Neural cell (in vitro differentiated cells): ENCODE measurements at regions not wholly inside any gene's neighbourhood (a gene's known extent, or its start where the extent isn't known, plus 50 kb on each side); places are given as distances from the start of the nearest gene placed in this dataset.

Source experiments
- EP300 ChIP-seq: fragments of 450-650 bp; conservative IDR thresholded peaks from 2 replicates; pipeline ENCODE4 v1.6.1; 2014; ENCODE audit warnings: antibody characterized with exemption, mild to moderate bottlenecking, moderate library complexity; ENCODE audit not compliant: poor library complexity, severe bottlenecking
- EZH2 ChIP-seq: fragments of 200-600, 300-800 bp; shearing (Covaris generic), sonication (generic); IDR thresholded peaks from 2 replicates; pipeline ENCODE4 v1.6.1; 2014; ENCODE audit warnings: antibody characterized with exemption, low read length, borderline replicate concordance, mild to moderate bottlenecking; ENCODE audit not compliant: insufficient read depth, poor library complexity, severe bottlenecking
- MXI1 ChIP-seq: fragments of 450-650 bp; conservative IDR thresholded peaks from 2 replicates; pipeline ENCODE4 v1.6.1; 2014; ENCODE audit warnings: antibody characterized with exemption, mild to moderate bottlenecking; ENCODE audit not compliant: poor library complexity, severe bottlenecking
- POLR2AphosphoS5 ChIP-seq: IDR thresholded peaks from 2 replicates; pipeline ENCODE4 v1.6.1; 2012
- RAD21 ChIP-seq: fragments of 450-650 bp; conservative IDR thresholded peaks from 2 replicates; pipeline ENCODE4 v1.6.1; 2014; ENCODE audit warnings: antibody characterized with exemption, mild to moderate bottlenecking, moderate library complexity
- TAF1 ChIP-seq: IDR thresholded peaks from 2 replicates; pipeline ENCODE4 v1.6.1; 2012; ENCODE audit warnings: low read depth
- TF ChIP-seq, protein P1 (sequence below): fragments of 450-650 bp; IDR thresholded peaks from 2 replicates; pipeline ENCODE4 v1.5.1; 2014; ENCODE audit warnings: antibody characterized with exemption, mild to moderate bottlenecking, moderate library complexity; ENCODE audit not compliant: poor library complexity, severe bottlenecking
- TF ChIP-seq, protein P2 (sequence below): IDR thresholded peaks from 2 replicates; pipeline ENCODE4 v1.6.1; 2012; ENCODE audit warnings: borderline replicate concordance

DNA sequence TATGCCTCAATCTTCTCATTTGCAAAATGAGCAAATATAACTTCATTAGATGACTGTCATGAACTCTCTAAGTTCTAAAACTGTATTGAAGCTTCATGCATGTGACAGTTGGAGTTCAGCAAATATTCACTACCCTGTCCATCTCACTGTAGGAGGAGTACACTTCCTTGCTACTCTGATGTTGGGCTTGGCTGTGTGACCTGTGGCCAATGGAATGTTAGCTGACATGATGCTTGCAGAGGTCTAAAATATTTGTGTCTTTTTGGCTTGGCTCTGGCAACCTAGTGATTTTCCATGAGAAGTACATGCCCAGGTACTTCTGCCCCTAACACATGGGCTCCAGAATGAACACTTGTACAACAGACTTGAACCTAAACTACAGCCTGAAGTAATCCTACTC, 203.1 kb upstream of the ANKH start:
- no peak for TF ChIP-seq EZH2
- no peak for TF ChIP-seq POLR2AphosphoS5
- TF ChIP-seq, protein P1, sequence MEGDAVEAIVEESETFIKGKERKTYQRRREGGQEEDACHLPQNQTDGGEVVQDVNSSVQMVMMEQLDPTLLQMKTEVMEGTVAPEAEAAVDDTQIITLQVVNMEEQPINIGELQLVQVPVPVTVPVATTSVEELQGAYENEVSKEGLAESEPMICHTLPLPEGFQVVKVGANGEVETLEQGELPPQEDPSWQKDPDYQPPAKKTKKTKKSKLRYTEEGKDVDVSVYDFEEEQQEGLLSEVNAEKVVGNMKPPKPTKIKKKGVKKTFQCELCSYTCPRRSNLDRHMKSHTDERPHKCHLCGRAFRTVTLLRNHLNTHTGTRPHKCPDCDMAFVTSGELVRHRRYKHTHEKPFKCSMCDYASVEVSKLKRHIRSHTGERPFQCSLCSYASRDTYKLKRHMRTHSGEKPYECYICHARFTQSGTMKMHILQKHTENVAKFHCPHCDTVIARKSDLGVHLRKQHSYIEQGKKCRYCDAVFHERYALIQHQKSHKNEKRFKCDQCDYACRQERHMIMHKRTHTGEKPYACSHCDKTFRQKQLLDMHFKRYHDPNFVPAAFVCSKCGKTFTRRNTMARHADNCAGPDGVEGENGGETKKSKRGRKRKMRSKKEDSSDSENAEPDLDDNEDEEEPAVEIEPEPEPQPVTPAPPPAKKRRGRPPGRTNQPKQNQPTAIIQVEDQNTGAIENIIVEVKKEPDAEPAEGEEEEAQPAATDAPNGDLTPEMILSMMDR = no peak
- TF ChIP-seq EP300 = no peak
- TF ChIP-seq MXI1 = no peak
- TF ChIP-seq, protein P2, sequence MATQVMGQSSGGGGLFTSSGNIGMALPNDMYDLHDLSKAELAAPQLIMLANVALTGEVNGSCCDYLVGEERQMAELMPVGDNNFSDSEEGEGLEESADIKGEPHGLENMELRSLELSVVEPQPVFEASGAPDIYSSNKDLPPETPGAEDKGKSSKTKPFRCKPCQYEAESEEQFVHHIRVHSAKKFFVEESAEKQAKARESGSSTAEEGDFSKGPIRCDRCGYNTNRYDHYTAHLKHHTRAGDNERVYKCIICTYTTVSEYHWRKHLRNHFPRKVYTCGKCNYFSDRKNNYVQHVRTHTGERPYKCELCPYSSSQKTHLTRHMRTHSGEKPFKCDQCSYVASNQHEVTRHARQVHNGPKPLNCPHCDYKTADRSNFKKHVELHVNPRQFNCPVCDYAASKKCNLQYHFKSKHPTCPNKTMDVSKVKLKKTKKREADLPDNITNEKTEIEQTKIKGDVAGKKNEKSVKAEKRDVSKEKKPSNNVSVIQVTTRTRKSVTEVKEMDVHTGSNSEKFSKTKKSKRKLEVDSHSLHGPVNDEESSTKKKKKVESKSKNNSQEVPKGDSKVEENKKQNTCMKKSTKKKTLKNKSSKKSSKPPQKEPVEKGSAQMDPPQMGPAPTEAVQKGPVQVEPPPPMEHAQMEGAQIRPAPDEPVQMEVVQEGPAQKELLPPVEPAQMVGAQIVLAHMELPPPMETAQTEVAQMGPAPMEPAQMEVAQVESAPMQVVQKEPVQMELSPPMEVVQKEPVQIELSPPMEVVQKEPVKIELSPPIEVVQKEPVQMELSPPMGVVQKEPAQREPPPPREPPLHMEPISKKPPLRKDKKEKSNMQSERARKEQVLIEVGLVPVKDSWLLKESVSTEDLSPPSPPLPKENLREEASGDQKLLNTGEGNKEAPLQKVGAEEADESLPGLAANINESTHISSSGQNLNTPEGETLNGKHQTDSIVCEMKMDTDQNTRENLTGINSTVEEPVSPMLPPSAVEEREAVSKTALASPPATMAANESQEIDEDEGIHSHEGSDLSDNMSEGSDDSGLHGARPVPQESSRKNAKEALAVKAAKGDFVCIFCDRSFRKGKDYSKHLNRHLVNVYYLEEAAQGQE = no peak
- no peak for TF ChIP-seq TAF1
- TF ChIP-seq RAD21 = no peak
